Progenitor cell of endocrine pancreas (in vitro differentiated cells): ENCODE measurements at regions not wholly inside any gene's neighbourhood (a gene's known extent, or its start where the extent isn't known, plus 50 kb on each side); places are given as distances from the start of the nearest gene placed in this dataset.

Source experiments
- DNase-seq: peaks from one replicate; pipeline ENCODE4 v3.0.0; 2021; ENCODE audit warnings: low spot score; ENCODE audit not compliant: unreplicated experiment
- H3K27ac Mint-ChIP-seq: 2 replicates; pipeline ENCODE4 v1.8.0; 2021; ENCODE audit warnings: mild to moderate bottlenecking, moderate library complexity, mixed read lengths
- H3K27me3 Mint-ChIP-seq: 2 replicates; pipeline ENCODE4 v1.8.0; 2021; ENCODE audit warnings: mixed read lengths
- H3K36me3 Mint-ChIP-seq: 2 replicates; pipeline ENCODE4 v1.8.0; 2022; ENCODE audit warnings: mixed read lengths; ENCODE audit not compliant: insufficient read depth
- H3K4me1 Mint-ChIP-seq: 2 replicates; pipeline ENCODE4 v1.8.0; 2021; ENCODE audit warnings: low read depth, mixed read lengths
- H3K4me3 Mint-ChIP-seq: 2 replicates; pipeline ENCODE4 v1.8.0; 2021; ENCODE audit warnings: low read depth, mild to moderate bottlenecking, moderate library complexity, mixed read lengths
- H3K9me3 Mint-ChIP-seq: 2 replicates; pipeline ENCODE4 v1.8.0; 2021; ENCODE audit warnings: low read depth, mixed read lengths
- CTCF ChIP-seq: fragments of 200-600 bp; sonication (generic); IDR thresholded peaks from one replicate; pipeline ENCODE4 v1.5.0; 2021; ENCODE audit warnings: antibody characterized with exemption, mild to moderate bottlenecking; ENCODE audit not compliant: unreplicated experiment

- no peak for TF ChIP-seq CTCF
- Mint-ChIP-seq H3K27ac (no peak overlapping the region), H3K9me3 (no peaks in the 10 kb centered on the region), H3K36me3 (no peaks in the 10 kb centered on the region), H3K27me3 (no peaks in the 10 kb centered on the region), H3K4me3 (no peak overlapping the region), H3K4me1 (no peaks in the 10 kb centered on the region)
- DNase-seq, result no peak
Observed at GRCh38 chr6:66226109-66226508, 519.1 kb upstream of the EYS start.

GRCh38 chr6:66210964-66211363, 503.9 kb upstream of the EYS start:
- Mint-ChIP-seq H3K4me3 (no peak overlapping the region), H3K36me3 (peaks cover 3% of the 10 kb centered on the region), H3K27me3 (no peaks in the 10 kb centered on the region), H3K27ac (no peak overlapping the region), H3K9me3 (peaks cover 34% of the 10 kb centered on the region), H3K4me1 (no peaks in the 10 kb centered on the region)
- no peak for DNase-seq
- TF ChIP-seq CTCF, result no peak

- Mint-ChIP-seq H3K9me3 (no peaks in the 10 kb centered on the region), H3K27ac (no peak overlapping the region), H3K4me1 (no peaks in the 10 kb centered on the region), H3K4me3 (no peak overlapping the region), H3K36me3 (no peaks in the 10 kb centered on the region), H3K27me3 (no peaks in the 10 kb centered on the region)
- no peak for DNase-seq
- TF ChIP-seq CTCF, result no peak
Observed at GRCh38 chr6:66200390-66200789, 493.4 kb upstream of the EYS start.

- no peaks in the 10 kb centered on the region for H3K4me1 Mint-ChIP-seq
- no peaks in the 10 kb centered on the region for H3K9me3 Mint-ChIP-seq
- no peaks in the 10 kb centered on the region for H3K36me3 Mint-ChIP-seq
- no peak for DNase-seq
- H3K27ac Mint-ChIP-seq, result no peak overlapping the region
- no peak for TF ChIP-seq CTCF
- no peak overlapping the region for H3K4me3 Mint-ChIP-seq
- no peaks in the 10 kb centered on the region for H3K27me3 Mint-ChIP-seq
Observed at GRCh38 chr6:66199171-66199570, 492.1 kb upstream of the EYS start.

- Mint-ChIP-seq H3K27me3 (no peaks in the 10 kb centered on the region), H3K9me3 (no peaks in the 10 kb centered on the region), H3K27ac (no peak overlapping the region), H3K4me3 (no peak overlapping the region), H3K36me3 (no peaks in the 10 kb centered on the region), H3K4me1 (no peaks in the 10 kb centered on the region)
- DNase-seq, result no peak
- TF ChIP-seq CTCF, result no peak
Observed at GRCh38 chr6:66198062-66198624, 491.1 kb upstream of the EYS start.
